ENCODE measurements at regions not wholly inside any gene's neighbourhood (a gene's known extent, or its start where the extent isn't known, plus 50 kb on each side); places are given as distances from the start of the nearest gene placed in this dataset.

DNA sequence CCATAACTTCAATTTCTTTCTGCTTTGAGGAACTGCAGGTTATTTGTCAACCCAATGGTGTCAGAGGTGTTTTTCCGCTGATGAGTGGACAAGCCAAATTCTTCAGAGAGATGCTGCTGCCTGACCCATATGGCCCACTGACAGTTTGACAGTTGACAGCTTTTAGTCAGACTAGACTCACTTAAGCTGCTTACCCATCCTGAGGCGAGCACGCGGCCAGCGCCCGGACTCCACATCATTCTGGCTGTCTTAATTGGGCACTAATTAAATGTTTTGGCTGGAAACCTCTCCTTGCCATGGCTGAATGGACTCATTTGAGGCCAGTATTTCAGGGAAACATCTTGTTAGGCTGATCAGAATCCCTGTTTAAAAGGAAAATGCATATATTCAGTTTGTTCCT, 316.1 kb upstream of the FANCL start:
- DNase-seq = no peak

GRCh38 chr2:58553937-58554336, 312.8 kb upstream of the FANCL start:
- DNase-seq = no peak

DNA sequence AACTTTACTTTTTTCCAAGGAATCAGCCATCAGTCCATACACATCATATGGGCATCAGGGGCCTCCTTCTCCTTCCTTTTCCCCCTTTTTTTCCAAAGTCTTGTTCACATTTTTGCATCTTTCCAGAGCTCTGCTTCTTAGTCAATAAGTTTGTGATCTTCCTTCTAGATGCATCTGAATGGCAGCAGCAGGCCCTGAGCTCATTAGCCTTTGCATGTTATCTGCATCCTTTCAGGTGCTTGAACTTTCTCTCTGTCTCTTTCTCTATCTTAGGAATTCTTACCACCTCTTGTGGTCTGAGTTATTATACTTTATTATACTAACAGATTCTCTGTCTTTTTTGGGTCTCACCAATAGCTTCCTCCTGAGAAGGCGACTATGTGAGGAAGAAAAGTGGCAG, 312.4 kb upstream of the FANCL start:
- DNase-seq = no peak

DNA sequence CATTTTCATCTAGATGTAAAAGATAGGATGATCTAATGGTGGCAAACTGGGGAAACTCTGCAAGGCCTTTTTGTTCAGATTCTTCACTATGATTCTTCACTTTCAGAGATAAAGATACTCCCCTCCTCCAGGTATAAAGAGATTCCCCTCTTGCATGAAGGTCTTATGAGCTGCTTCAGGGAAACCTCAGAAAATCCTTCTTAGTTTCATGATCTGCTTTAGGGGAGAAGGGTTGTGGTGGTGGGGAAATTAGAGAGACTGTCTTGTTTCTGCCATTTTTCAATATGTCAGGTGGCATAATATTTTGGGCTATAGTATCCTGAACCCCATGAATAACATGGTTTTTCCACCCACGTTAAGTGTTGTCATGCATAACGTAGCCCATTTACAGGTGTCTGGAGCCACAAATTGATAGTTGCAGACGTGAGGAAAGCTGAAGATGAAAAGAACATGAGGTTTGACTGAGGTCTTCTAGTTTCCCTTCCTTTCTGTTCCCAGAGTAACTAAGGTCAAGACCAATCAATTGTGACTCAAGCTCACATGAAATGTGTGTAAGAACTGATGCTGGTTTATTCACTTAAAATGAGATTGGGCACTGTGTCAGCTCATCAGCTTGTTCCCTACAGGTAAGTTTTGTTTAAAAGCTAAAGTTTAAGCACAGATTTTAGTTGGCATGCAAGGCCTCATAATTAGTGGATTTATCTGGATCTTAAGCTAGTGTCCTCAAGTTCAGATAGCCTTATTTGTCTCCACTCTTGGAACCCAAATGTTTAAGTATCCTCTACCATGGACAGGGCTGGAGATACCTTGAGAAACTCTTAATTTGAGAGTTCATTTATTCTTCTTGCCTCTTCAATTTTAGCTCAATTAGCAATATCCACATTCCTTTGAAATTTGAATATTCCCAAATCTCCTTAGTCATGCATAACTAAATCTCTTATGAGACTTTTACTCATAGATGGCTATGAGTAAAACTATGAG, 304.5 kb upstream of the FANCL start:
- DNase-seq = no peak

DNA sequence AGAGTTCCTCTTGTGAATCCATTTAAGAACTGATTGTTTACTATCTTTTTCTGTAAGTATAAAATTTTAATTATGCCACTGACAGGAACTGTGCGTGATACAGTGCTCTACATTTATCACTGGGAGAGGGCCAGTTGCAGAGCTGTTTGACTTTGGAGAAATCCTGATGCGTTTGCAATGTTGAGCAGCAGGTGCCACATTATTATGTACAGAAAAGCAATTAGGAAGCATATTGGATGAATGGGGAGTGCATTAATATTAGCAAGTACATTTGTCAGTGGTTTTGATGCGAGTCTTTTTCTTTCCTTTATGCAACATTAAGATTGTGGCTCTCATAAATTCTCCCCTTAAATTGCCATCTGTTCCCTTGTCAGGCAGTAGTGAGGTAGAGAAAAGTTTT, 302.3 kb upstream of the FANCL start:
- no peak for DNase-seq

DNA sequence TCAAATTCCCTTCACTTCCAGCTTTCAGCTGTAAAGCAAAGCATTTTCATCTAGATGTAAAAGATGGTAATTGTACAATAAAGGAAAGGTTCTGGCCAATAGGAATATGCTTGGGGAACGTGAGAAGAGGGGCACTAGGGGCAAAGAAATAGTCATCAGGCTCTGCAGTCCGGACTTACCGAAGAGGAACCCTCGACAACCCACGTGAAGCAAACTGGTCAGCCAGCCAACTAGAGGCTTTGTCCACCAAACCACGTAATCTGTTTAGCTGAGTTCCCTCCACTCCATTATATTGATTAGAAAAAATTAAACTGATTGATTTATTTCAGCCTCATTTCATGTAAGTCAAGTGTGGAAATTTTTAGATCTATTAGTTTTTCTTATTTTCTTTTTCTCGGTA, 300.4 kb upstream of the FANCL start:
- no peak for DNase-seq

GRCh38 chr2:58540681-58541080, 299.6 kb upstream of the FANCL start:
- no peak for DNase-seq

DNA sequence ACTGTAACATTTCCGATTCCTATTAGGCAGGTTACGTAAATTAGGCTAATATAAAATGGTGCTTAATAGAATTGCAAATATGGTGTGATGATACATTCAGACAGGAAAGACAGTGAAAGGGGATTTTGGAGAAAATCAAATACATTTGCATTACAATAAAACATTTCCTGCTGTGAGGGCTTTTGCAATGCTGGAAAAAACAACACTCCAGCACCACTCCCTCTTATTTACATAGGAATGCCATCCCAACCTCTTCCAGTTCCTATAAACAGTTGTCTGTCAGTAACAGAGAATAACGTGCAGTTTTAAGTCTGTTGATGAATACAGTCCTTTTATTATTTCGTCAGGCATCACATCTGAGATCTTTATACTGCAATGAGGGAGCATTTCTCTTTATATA, 298.8 kb upstream of the FANCL start:
- DNase-seq = no peak

DNA sequence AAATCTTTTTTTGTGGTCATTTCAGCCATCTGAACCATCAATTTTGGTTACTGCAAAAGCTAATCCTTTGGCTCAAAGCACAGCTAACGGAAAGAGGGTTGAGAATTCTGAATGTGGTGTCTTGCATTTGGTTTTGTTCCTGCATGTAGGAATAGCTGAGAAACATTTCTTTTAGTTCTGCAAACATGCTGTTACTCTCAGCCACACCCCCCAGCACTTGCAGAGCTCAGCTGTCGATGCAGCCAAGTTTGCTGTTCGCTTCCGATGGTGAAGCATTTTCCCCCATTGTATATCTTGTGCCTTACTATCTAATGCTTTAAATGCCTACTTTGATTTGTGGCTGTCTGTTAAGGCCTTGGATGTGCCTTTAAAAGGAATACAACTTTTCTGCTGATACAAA, 294.9 kb upstream of the FANCL start:
- no peak for DNase-seq

DNA sequence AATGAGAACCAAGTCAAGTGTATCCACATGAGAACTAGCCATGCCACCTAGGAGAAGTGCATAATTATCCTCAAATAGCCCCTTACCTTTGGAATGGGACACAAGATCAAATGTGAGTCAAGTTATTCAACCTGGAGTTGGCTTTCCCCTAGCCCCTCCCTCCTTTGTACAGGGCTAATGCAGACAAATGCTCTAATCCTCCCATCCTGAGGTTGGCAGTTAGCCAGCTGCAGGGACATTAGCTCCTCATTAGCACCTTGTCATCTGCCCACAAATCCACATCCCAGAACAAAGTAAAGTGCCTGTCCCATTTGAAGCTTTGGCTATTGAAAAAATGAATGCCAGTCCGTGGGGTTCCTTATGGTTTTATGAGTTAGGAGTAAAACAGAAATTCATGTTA, 294.1 kb upstream of the FANCL start:
- no peak for DNase-seq

DNA sequence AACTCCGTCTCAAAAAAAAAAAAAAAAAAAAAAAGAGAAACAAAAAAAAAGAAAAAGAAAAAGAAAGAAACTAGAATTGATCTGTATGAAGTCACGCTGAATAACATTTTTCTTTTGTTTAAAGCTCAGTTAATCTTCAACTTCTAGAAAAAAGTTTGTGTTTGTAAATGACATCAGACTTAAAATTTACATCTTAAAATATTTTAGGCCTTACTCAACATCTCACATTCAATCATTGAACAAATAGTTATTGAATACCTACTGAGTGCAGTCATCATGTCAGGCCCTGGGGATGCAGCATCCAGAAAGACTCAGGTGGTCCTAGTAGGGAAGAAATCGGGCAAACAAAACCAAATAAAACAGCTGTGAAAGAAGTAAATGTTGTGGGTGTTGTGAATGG, 292.3 kb upstream of the FANCL start:
- DNase-seq = no peak

- no peak for DNase-seq
These were observed 291.5 kb upstream of the FANCL start for GRCh38 chr2:58532641-58533040.

DNA sequence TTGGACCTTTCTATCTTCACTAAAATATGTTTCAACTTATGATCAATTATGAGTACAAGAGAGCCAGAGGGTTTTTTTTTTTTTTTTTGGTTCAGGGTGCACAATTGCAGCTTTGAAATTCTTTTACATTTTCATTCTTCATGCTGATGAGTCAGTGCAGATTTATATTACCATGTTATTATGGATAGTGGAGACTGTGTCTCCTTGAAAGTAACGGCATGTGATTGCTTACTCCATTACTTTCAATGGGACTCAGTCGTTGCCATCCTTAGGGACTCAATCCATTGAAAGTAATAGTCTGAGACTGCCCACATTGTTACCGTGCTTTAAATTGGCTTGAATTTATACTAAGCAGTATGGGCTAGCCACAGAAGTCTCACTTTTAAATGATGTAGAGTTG, 286.5 kb upstream of the FANCL start:
- no peak for DNase-seq

DNA sequence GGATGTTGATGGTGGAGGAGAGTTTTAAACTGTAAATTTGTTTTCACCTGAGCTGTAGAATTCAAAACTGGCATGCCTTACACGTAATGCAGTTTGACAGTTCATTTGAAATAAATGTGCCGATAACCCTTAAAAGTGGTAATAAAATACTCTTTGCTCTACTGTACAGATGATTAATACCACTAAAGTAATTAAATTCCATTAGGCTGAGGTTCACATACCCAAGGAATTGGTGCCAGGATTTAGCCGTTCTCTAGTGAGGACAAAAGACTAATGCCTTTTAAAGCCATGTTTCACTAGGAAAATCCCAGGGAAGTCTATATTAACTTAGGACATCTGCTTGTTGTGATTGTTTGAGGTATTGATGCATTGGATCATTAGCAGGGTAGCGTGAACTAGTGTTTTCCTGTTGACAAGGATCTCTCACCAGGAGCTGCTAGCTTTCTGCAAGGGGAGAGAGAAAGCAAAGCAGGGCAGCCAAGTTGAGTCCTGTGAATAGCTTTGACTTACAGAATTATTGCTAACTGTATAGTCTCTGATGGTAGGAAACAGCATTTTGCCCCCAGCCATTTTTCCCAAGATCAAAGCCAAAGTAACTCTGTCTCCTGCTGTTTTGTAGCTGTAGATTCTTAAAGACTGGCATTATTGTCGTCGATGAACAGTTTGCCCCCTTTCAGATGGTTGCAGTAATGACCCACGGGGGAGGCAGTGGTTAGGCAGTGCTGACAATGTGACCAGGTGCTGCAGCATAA, 280.9 kb upstream of the FANCL start:
- DNase-seq = no peak

- DNase-seq = no peak
These were observed 279.8 kb upstream of the FANCL start for GRCh38 chr2:58520903-58521302.

- DNase-seq = no peak
These were observed 276.8 kb upstream of the FANCL start for GRCh38 chr2:58517881-58518280.

- no peak for DNase-seq
These were observed 275.6 kb upstream of the FANCL start for GRCh38 chr2:58516695-58517094.

GRCh38 chr2:58515827-58516573, 274.9 kb upstream of the FANCL start:
- no peak for DNase-seq

- no peak for DNase-seq
These were observed 273.1 kb upstream of the FANCL start for GRCh38 chr2:58514252-58514651.

DNA sequence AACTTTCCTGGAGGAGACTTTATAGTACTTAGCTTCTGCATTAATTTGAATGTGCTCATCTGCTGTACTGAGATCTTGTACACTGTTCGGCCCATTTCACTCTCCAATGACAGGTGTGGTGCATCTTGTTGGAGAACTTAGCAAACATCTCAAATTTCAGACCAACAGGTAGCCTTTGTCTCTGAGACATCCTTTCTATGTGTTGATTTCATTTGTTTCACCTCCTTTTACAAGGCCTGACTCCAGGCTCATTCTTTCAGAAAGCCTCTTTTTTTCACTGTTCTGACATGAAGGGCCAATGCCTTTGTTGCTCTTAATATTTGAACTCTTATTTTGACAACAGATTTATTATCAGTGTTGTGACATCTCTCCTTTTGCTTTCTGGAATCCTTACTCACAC, 271.8 kb upstream of the FANCL start:
- no peak for DNase-seq

GRCh38 chr2:58508006-58508405, 266.9 kb upstream of the FANCL start:
- no peak for DNase-seq

DNA sequence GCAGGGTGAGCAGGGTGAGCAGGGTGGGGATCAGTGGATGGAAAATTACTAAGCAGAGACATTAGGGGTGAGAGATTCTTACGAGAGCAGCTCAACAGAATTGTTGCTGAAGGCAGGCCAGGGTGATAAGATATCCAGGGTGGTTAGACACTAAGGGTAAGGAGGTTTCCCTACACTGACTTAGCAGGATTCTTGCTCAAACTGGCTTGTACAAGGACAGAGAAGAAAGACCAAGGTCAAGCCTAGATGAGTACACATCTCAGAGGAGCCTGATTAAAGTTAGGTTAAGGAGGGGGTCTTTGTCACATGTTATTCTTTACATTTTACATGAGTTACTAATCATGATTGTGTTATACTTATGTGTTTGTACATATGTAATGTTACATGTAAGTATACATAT, 262.8 kb upstream of the FANCL start:
- no peak for DNase-seq

DNA sequence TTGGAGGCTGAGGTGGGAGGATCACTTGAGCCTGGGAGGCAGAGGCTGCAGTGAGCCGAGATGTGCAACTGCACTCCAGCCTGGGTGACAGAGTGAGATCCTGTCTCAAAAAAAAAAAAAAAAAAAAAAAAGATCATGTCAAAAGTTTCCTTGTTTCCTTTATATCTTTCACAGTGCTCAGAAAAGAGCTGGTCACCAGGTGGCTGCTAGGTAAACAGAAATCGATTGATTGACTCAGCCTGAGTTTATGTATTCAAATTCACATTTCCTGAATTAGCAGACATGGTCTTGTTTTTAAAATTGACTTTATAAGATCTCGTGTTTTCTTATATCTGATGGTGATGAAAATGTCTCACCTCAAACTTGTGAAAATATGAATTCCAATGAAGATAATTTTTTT, 261.8 kb upstream of the FANCL start:
- no peak for DNase-seq
